CD8-positive, alpha-beta memory T cell (primary cell): ENCODE measurements at regions not wholly inside any gene's neighbourhood (a gene's known extent, or its start where the extent isn't known, plus 50 kb on each side); places are given as distances from the start of the nearest gene placed in this dataset.

Experiments used
- CTCF ChIA-PET: fragments of 350-600 bp; sonication (Branson Sonifier 250); formaldehyde crosslinking; loops from one replicate; lab custom pipeline; 2021; ENCODE audit warnings: antibody characterized with exemption; lab: Charles Lee
- POLR2A ChIA-PET: fragments of 350-600 bp; sonication (Branson Sonifier 250); formaldehyde crosslinking; loops from one replicate; lab custom pipeline; 2021; ENCODE audit warnings: antibody characterized with exemption; lab: Charles Lee
- DNase-seq, 5 donors: peaks; one replicate each; pipeline versions ENCODE4 v3.0.0 to v3.0.0-alpha.2; 2020 to 2022; ENCODE audit warnings: mixed read lengths in 1 of 5
- H3K27ac ChIP-seq: one replicate; pipeline ENCODE4 v1.7.0; 2013; ENCODE audit warnings: low read depth, mild to moderate bottlenecking, low read length, moderate library complexity
- H3K27me3 ChIP-seq: 2 replicates; pipeline ENCODE4 v1.7.0; 2013; ENCODE audit warnings: low read length, mild to moderate bottlenecking; ENCODE audit not compliant: insufficient read depth, poor library complexity, severe bottlenecking
- H3K36me3 ChIP-seq: 2 replicates; pipeline ENCODE4 v1.7.0; 2013; ENCODE audit warnings: mild to moderate bottlenecking, low read length, moderate library complexity; ENCODE audit not compliant: insufficient read depth
- H3K4me1 ChIP-seq: 2 replicates; pipeline ENCODE4 v1.7.0; 2013; ENCODE audit warnings: mild to moderate bottlenecking, low read length, moderate library complexity; ENCODE audit not compliant: insufficient read depth
- H3K4me3 ChIP-seq: 2 replicates; pipeline ENCODE4 v1.7.0; 2013; ENCODE audit warnings: mild to moderate bottlenecking, low read length
- H3K9me3 ChIP-seq: 2 replicates; pipeline ENCODE4 v1.7.0; 2013; ENCODE audit warnings: mild to moderate bottlenecking, low read length
- H3K27ac Mint-ChIP-seq, 8 donors: one replicate each; pipeline ENCODE4 v1.8.0; 2020 to 2021; ENCODE audit warnings: mixed read lengths in 8 of 8, mild to moderate bottlenecking in 6 of 8, inconsistent platforms in 3 of 8, moderate library complexity in 3 of 8
- H3K27me3 Mint-ChIP-seq, 2 donors: one replicate each; pipeline ENCODE4 v1.8.0; 2020 to 2021; ENCODE audit warnings: mixed read lengths in 2 of 2, mild to moderate bottlenecking in 1 of 2, moderate library complexity in 1 of 2
- H3K36me3 Mint-ChIP-seq, 3 donors: one replicate each; pipeline ENCODE4 v1.8.0; 2020 to 2021; ENCODE audit warnings: mixed read lengths in 3 of 3, inconsistent platforms in 1 of 3, mild to moderate bottlenecking in 1 of 3
- H3K4me1 Mint-ChIP-seq, 3 donors: one replicate each; pipeline ENCODE4 v1.8.0; 2020 to 2021; ENCODE audit warnings: mixed read lengths in 3 of 3, inconsistent platforms in 1 of 3, mild to moderate bottlenecking in 1 of 3
- H3K4me3 Mint-ChIP-seq, 7 donors: one replicate each; pipeline ENCODE4 v1.8.0; 2020 to 2021; ENCODE audit warnings: mixed read lengths in 7 of 7, mild to moderate bottlenecking in 6 of 7, moderate library complexity in 4 of 7, inconsistent platforms in 2 of 7
- H3K9me3 Mint-ChIP-seq, 5 donors: one replicate each; pipeline ENCODE4 v1.8.0; 2020 to 2022; ENCODE audit warnings: mixed read lengths in 5 of 5, mild to moderate bottlenecking in 3 of 5, moderate library complexity in 2 of 5, inconsistent platforms in 1 of 5

DNA sequence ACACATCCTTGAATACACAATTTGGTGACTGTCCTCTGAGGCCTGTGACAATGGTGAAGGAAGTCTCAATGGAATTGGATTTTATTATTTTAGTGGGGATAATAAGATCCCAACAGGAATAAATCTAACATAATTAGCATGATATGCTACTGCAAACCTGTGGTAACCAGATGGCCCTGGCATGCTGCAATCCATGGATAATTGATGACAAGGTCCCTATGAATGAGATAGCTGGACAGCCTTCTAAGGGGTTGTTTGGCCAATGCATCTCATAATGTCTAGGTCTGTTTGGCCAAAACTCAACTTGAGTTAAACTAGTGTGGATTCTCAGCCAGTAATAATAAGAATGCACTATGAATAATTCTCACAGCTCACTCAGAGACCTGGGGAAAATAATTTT is 145.3 kb upstream of the GALNTL6 start:
- Histone ChIP-seq H3K27ac (no peak overlapping the region), H3K9me3 (no peaks in the 10 kb centered on the region), H3K36me3 (no peaks in the 10 kb centered on the region), H3K4me1 (no peaks in the 10 kb centered on the region), H3K4me3 (no peak overlapping the region), H3K27me3 (no peaks in the 10 kb centered on the region)
- Mint-ChIP-seq H3K4me3 (no peak overlapping the region), H3K36me3 (no peaks in the 10 kb centered on the region), H3K27me3 (no peaks in the 10 kb centered on the region), H3K9me3 (peaks cover 0 to 10% (median 8%) of the 10 kb centered on the region in 5 donors), H3K4me1 (no peaks in the 10 kb centered on the region), H3K27ac (no peak overlapping the region)
- ChIA-PET POLR2A (no interaction called here), CTCF (no interaction called here)
- no peak for DNase-seq

DNA sequence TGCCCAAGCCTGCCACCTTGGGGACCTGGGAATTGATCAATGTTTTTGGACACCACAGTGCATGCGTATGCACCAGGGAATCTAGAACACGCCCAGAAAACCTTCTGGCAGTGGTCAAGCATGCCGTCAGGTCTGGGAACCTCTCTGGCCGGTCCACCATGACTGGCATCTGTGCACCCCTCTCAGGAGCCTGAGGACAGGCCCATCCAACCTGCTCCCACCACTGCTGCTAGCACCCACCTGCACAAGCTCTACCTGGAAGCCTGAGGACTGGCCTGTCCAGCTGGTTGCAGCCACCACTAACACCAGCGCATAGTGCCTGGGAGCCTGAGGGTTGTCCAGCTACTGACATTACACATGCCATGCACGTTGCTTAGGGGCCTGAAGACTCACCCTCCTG is 162.1 kb upstream of the GALNTL6 start:
- ChIA-PET POLR2A (no interaction called here), CTCF (no interaction called here)
- DNase-seq = no peak
- Mint-ChIP-seq H3K36me3 (no peaks in the 10 kb centered on the region), H3K27me3 (no peaks in the 10 kb centered on the region), H3K27ac (no peak overlapping the region), H3K4me3 (no peak overlapping the region), H3K4me1 (no peaks in the 10 kb centered on the region), H3K9me3 (peaks cover 8 to 21% (median 9%) of the 10 kb centered on the region in 5 donors)
- H3K36me3 ChIP-seq = no peaks in the 10 kb centered on the region
- H3K4me1 ChIP-seq = no peaks in the 10 kb centered on the region
- no peak overlapping the region for H3K4me3 ChIP-seq
- no peaks in the 10 kb centered on the region for H3K27me3 ChIP-seq
- no peaks in the 10 kb centered on the region for H3K9me3 ChIP-seq
- H3K27ac ChIP-seq = no peak overlapping the region

DNA sequence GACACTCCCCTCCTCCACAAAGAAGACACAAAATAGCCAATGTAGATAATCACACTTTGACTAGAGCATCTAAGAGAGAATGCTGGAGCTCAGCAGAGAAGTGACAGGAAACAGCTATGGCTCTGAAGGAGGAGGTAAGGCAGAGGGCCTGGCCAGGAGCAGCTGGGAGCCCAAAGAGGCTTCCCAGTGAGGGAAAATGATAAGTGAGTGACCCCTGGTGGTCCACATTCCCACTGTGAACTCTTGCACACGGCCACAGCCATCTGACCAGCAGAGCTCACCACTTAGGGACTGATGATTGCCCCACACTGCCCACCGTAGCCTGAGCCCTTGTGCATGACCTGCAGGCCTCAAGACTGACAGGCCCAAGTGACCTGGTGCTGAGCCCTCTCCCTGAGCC is 162.7 kb upstream of the GALNTL6 start:
- Histone ChIP-seq H3K4me1 (no peaks in the 10 kb centered on the region), H3K36me3 (no peaks in the 10 kb centered on the region), H3K27ac (no peak overlapping the region), H3K4me3 (no peak overlapping the region), H3K27me3 (no peaks in the 10 kb centered on the region), H3K9me3 (no peaks in the 10 kb centered on the region)
- no peak overlapping the region for H3K27ac Mint-ChIP-seq
- H3K27me3 Mint-ChIP-seq = no peaks in the 10 kb centered on the region
- no peaks in the 10 kb centered on the region for H3K36me3 Mint-ChIP-seq
- DNase-seq = no peak
- no peaks in the 10 kb centered on the region for H3K4me1 Mint-ChIP-seq
- ChIA-PET POLR2A (no interaction called here), CTCF (no interaction called here)
- H3K4me3 Mint-ChIP-seq = no peak overlapping the region
- H3K9me3 Mint-ChIP-seq = peaks cover 8 to 21% (median 9%) of the 10 kb centered on the region in 5 donors

DNA sequence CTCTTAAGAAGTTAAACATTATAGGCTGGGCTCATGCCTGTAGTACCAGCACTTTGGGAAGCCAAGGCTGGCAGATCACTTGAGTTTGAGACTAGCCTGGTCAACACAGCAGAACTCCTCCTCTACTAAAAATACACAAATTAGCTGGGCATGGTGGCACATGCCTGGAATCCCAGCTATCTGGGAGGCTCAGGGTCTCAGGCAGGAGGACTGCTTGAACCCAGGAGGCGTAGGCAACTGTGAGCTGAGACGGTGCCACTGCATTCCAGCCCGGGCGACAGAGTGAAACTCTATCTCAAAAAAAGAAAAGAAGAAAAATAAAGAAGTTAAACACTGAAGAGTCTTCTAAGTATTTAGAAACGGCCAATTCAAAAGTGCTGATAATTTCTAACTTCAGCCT is 164.3 kb upstream of the GALNTL6 start:
- H3K27me3 Mint-ChIP-seq = no peaks in the 10 kb centered on the region
- H3K4me1 Mint-ChIP-seq = no peaks in the 10 kb centered on the region
- no peaks in the 10 kb centered on the region for H3K27me3 ChIP-seq
- H3K27ac Mint-ChIP-seq = no peak overlapping the region
- H3K4me3 ChIP-seq = no peak overlapping the region
- no peak overlapping the region for H3K27ac ChIP-seq
- no peaks in the 10 kb centered on the region for H3K4me1 ChIP-seq
- no peaks in the 10 kb centered on the region for H3K36me3 Mint-ChIP-seq
- no peak overlapping the region for H3K4me3 Mint-ChIP-seq
- H3K9me3 Mint-ChIP-seq = peaks cover 9 to 23% (median 11%) of the 10 kb centered on the region in 5 donors
- DNase-seq = no peak
- POLR2A ChIA-PET = no interaction called here
- H3K36me3 ChIP-seq = no peaks in the 10 kb centered on the region
- CTCF ChIA-PET = no interaction called here
- no peaks in the 10 kb centered on the region for H3K9me3 ChIP-seq

DNA sequence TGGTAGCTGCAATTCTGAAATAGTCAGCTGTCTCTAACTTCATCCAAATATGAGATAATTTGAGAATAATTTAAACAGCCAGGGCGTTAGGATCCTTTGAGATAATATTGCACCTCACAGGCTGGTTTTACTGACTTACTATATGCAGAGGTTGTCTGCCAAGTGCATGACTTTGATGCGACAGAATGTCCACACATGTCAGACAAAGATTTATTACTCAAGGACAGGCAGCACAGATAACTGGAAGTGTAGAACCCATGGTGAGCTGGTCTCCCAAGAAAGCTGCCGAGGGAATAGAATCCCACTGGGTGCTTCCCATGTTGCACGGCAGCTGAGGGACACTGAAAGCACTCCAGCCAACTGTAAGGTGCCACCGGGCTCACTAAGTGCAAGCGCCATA is 166.2 kb upstream of the GALNTL6 start:
- H3K27ac ChIP-seq = no peak overlapping the region
- POLR2A ChIA-PET = no interaction called here
- H3K4me3 ChIP-seq = no peak overlapping the region
- no peaks in the 10 kb centered on the region for H3K27me3 Mint-ChIP-seq
- no peaks in the 10 kb centered on the region for H3K9me3 ChIP-seq
- H3K36me3 ChIP-seq = no peaks in the 10 kb centered on the region
- CTCF ChIA-PET = no interaction called here
- H3K9me3 Mint-ChIP-seq = peaks cover 4 to 13% (median 7%) of the 10 kb centered on the region in 5 donors
- no peaks in the 10 kb centered on the region for H3K4me1 Mint-ChIP-seq
- DNase-seq = no peak
- H3K27me3 ChIP-seq = no peaks in the 10 kb centered on the region
- H3K36me3 Mint-ChIP-seq = no peaks in the 10 kb centered on the region
- H3K4me1 ChIP-seq = no peaks in the 10 kb centered on the region
- H3K4me3 Mint-ChIP-seq = no peak overlapping the region
- no peak overlapping the region for H3K27ac Mint-ChIP-seq

DNA sequence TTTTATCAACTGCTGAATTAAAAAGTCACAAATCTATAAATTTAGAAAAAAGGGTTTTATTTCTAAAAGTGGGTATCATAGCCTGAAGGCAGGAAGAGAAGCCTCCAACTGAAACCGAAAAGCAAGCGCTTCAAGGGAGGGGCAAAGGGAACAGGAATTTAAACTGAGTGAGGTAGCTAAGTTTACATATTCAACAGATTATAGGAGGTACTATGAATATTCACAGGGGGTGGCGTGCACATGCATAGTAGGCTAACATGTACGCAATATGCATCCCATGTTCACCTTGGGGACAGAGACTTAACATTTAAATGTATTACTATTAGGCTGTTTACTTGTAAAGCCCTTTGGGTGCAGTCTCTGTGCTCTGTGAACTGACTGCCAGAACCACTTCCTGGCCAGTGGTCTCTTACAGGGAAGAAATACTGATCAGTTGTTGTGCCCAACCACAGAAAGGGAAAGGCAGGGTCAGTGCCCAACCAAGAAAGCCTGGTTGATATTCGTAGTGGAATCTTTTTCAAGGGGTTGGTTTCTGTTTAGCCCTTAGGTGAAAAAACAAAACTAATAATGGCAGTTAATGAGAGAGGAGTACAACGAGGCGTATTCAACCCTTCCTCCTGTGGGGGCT is 168.7 kb upstream of the GALNTL6 start:
- Mint-ChIP-seq H3K27me3 (no peaks in the 10 kb centered on the region), H3K36me3 (no peaks in the 10 kb centered on the region), H3K27ac (no peak overlapping the region), H3K4me3 (no peak overlapping the region), H3K9me3 (peaks cover 0 to 7% (median 6%) of the 10 kb centered on the region in 5 donors), H3K4me1 (no peaks in the 10 kb centered on the region)
- DNase-seq = no peak
- H3K27me3 ChIP-seq = no peaks in the 10 kb centered on the region
- H3K27ac ChIP-seq = no peak overlapping the region
- ChIA-PET CTCF (no interaction called here), POLR2A (no interaction called here)
- no peak overlapping the region for H3K4me3 ChIP-seq
- no peaks in the 10 kb centered on the region for H3K9me3 ChIP-seq
- no peaks in the 10 kb centered on the region for H3K36me3 ChIP-seq
- no peaks in the 10 kb centered on the region for H3K4me1 ChIP-seq

DNA sequence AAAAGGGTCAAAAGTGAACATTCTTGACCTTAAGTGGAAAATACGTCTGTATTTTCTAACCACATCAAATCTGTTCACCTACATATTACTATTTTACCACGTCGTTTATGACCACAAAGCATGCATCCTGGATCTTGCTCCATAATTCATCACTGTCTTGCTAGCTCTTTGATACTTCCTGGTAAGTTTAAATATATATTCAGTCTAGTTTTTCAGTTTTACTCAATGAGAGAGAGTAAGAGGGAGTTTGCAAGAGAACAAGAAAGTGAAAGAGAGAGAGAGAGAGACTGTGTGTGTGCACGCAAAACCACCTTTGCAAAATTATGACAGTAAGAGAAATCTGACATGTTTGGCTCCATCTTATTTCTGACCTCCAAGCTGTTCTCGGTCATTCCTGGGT is 173.7 kb upstream of the GALNTL6 start:
- no peak overlapping the region for H3K4me3 Mint-ChIP-seq
- CTCF ChIA-PET = no interaction called here

DNA sequence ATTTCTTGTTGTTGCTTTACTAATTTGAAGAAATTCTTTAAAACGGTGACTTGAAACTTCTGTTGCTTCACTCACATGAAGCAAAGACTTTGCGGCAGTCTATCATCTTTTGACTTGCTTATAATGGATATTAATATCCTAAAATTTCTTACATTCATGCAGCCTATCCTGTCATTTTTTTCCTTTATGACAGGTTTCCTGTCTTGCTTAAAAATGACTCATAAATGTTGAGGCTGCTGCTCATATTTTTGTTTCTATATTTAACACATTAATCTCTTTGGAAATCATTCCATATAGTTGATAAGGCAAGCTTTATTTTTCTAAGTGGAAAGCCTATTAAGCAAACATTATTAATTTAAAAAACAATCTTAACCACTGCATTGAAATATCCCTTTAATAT is 176.6 kb upstream of the GALNTL6 start:
- Histone ChIP-seq H3K4me1 (no peaks in the 10 kb centered on the region), H3K4me3 (no peak overlapping the region), H3K27me3 (no peaks in the 10 kb centered on the region), H3K36me3 (no peaks in the 10 kb centered on the region), H3K9me3 (no peaks in the 10 kb centered on the region), H3K27ac (no peak overlapping the region)
- no peaks in the 10 kb centered on the region for H3K36me3 Mint-ChIP-seq
- peaks cover 0 to 2% of the 10 kb centered on the region in 2 donors for H3K27me3 Mint-ChIP-seq
- CTCF ChIA-PET = no interaction called here
- H3K9me3 Mint-ChIP-seq = peaks cover 4 to 13% (median 5%) of the 10 kb centered on the region in 5 donors
- H3K4me1 Mint-ChIP-seq = no peaks in the 10 kb centered on the region
- no peak for DNase-seq
- no peak overlapping the region for H3K27ac Mint-ChIP-seq
- POLR2A ChIA-PET = no interaction called here
- no peak overlapping the region for H3K4me3 Mint-ChIP-seq

More for the DNA sequence above, 173.7 kb upstream of the GALNTL6 start:
- Mint-ChIP-seq H3K27me3 (peaks cover 0 to under 1% of the 10 kb centered on the region in 2 donors), H3K4me1 (no peaks in the 10 kb centered on the region), H3K27ac (no peak overlapping the region), H3K36me3 (no peaks in the 10 kb centered on the region), H3K9me3 (peaks cover 3 to 5% (median 3%) of the 10 kb centered on the region in 5 donors)
- no peak overlapping the region for H3K4me3 ChIP-seq
- POLR2A ChIA-PET = no interaction called here
- no peaks in the 10 kb centered on the region for H3K27me3 ChIP-seq
- H3K27ac ChIP-seq = no peak overlapping the region
- no peak for DNase-seq
- H3K4me1 ChIP-seq = no peaks in the 10 kb centered on the region
- H3K36me3 ChIP-seq = no peaks in the 10 kb centered on the region
- H3K9me3 ChIP-seq = no peaks in the 10 kb centered on the region
